MCF 10A (cell line): ENCODE measurements at regions not wholly inside any gene's neighbourhood (a gene's known extent, or its start where the extent isn't known, plus 50 kb on each side); places are given as distances from the start of the nearest gene placed in this dataset.

ENCODE experiments used
- BruUV-seq: library from RNA; stranded (reverse); fragments of 400-500 nt; replicated peaks from 2 replicates; lab custom pipeline; 2021; lab: Mats Ljungman, UMichigan
- CTCF ChIA-PET: fragments of 300-600 bp; sonication (Branson Sonifier 250); formaldehyde crosslinking; extraction: SDS; loops from one replicate; lab custom pipeline; 2021; ENCODE audit warnings: antibody characterized with exemption, inconsistent platforms; lab: Yijun Ruan, JAX
- POLR2A ChIA-PET: fragments of 300-600, 350-650 bp; sonication (Branson Sonifier 250); formaldehyde crosslinking; extraction: SDS; loops from one replicate; lab custom pipeline; 2020; ENCODE audit warnings: antibody characterized with exemption, inconsistent platforms; lab: Yijun Ruan, JAX
- DNase-seq: peaks from one replicate; pipeline ENCODE4 v3.0.0-alpha.2; 2018; ENCODE audit not compliant: unreplicated experiment
- H3K27ac Mint-ChIP-seq: one replicate; pipeline ENCODE4 v1.8.0; 2022; ENCODE audit warnings: mild to moderate bottlenecking, low read depth, mixed read lengths; ENCODE audit not compliant: unreplicated experiment
- H3K27me3 Mint-ChIP-seq: one replicate; pipeline ENCODE4 v1.8.0; 2022; ENCODE audit warnings: mixed read lengths; ENCODE audit not compliant: insufficient read depth, unreplicated experiment
- H3K36me3 Mint-ChIP-seq: one replicate; pipeline ENCODE4 v1.8.0; 2022; ENCODE audit warnings: mild to moderate bottlenecking, moderate library complexity, mixed read lengths; ENCODE audit not compliant: insufficient read depth, unreplicated experiment
- H3K4me1 Mint-ChIP-seq: one replicate; pipeline ENCODE4 v1.8.0; 2022; ENCODE audit warnings: mixed read lengths; ENCODE audit not compliant: insufficient read depth, unreplicated experiment
- H3K4me3 Mint-ChIP-seq: one replicate; pipeline ENCODE4 v1.8.0; 2022; ENCODE audit warnings: mild to moderate bottlenecking, moderate library complexity, mixed read lengths; ENCODE audit not compliant: unreplicated experiment
- H3K9me3 Mint-ChIP-seq: one replicate; pipeline ENCODE4 v1.8.0; 2022; ENCODE audit warnings: mixed read lengths; ENCODE audit not compliant: unreplicated experiment
- intact Hi-C: fragments of 100-400 bp; cut with micrococcal nuclease; formaldehyde crosslinking; loops from 2 replicates; pipeline ENCODE4 v1.14.1; 2022
- TF ChIP-seq, protein P1 (sequence below): fragments of 200-600 bp; IDR thresholded peaks from one replicate; pipeline ENCODE4 v1.8.0; 2022; ENCODE audit warnings: antibody characterized with exemption, mild to moderate bottlenecking; ENCODE audit not compliant: unreplicated experiment

DNA sequence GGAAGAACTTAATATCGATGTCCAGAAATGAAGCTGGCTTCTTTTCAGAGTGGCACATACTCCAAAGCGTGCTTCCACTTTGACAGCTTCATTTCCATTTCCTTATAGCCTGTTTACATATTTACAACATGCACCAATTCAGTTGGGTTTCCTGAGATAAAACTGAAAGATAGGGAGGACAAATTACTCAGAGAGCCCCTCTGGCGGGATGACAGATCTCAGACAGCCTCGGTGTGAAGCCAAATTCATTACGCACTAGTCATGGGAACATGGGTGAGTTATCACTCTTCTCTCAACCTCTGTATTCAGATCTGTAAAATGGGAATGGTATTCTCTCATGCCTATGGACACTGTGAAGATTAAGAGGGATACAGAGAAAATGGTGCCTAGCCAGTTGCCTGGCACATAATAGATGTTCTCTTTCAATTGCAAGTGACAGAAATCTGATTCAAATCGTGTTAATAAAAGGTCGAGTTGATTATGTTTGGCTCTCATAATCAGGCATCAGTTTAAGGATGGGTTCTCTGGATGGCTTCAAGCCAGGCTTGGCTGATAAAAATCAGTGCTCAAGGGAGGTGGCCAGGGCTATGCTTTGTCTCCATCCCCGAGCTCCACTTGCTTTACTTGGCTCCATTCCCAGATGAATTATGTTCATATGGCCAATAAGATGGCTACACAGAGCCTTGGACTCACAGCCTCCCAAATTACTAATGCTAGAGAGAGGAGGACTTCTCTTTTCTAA is 132.2 kb upstream of the C1QTNF7 start:
- Mint-ChIP-seq H3K4me3 (no peak overlapping the region), H3K9me3 (no peaks in the 10 kb centered on the region), H3K36me3 (no peaks in the 10 kb centered on the region), H3K27me3 (no peaks in the 10 kb centered on the region), H3K27ac (no peak overlapping the region), H3K4me1 (no peaks in the 10 kb centered on the region)
- TF ChIP-seq, protein P1, sequence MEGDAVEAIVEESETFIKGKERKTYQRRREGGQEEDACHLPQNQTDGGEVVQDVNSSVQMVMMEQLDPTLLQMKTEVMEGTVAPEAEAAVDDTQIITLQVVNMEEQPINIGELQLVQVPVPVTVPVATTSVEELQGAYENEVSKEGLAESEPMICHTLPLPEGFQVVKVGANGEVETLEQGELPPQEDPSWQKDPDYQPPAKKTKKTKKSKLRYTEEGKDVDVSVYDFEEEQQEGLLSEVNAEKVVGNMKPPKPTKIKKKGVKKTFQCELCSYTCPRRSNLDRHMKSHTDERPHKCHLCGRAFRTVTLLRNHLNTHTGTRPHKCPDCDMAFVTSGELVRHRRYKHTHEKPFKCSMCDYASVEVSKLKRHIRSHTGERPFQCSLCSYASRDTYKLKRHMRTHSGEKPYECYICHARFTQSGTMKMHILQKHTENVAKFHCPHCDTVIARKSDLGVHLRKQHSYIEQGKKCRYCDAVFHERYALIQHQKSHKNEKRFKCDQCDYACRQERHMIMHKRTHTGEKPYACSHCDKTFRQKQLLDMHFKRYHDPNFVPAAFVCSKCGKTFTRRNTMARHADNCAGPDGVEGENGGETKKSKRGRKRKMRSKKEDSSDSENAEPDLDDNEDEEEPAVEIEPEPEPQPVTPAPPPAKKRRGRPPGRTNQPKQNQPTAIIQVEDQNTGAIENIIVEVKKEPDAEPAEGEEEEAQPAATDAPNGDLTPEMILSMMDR: no peak
- intact Hi-C loops: no loop called here
- no peak for DNase-seq
- ChIA-PET POLR2A (interaction anchor here (0.6 kb wide), 1 partner anchor 11 kb away, joined by 3 read pairs; no protein-coding TSS in a partner anchor), CTCF (interaction anchor here (0.8 kb wide), 1 partner anchor 162 kb away, joined by 4 read pairs; no protein-coding TSS in a partner anchor)
- BruUV-seq: no TSS peak

DNA sequence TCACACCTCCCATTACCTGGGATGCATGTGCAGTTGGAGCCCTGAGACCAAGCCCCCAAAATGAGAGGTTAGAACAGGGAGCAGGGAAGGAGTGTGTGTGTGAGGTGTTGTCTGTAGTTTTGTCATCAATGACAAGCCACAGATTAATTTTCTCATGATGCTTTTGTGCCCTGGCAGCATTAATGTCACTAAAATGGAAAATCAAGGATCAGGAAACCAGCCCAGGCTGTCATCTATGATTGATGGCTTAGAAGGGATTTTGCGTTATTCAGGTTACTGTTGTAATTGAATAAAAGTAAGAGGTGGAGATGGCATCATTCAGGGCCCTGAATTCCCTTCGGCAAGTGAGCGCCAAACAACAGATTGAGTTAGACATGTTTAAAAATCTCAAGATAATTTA is 130.5 kb upstream of the C1QTNF7 start:
- BruUV-seq: no TSS peak
- H3K4me3 Mint-ChIP-seq: no peak overlapping the region
- TF ChIP-seq, protein P1: no peak
- ChIA-PET CTCF (interaction anchor here (0.9 kb wide), 1 partner anchor 148 kb away, joined by 3 read pairs; no protein-coding TSS in a partner anchor), POLR2A (no interaction called here)
- no peaks in the 10 kb centered on the region for H3K36me3 Mint-ChIP-seq
- H3K9me3 Mint-ChIP-seq: no peaks in the 10 kb centered on the region
- no peaks in the 10 kb centered on the region for H3K27me3 Mint-ChIP-seq
- H3K27ac Mint-ChIP-seq: no peak overlapping the region
- no peak for DNase-seq
- H3K4me1 Mint-ChIP-seq: no peaks in the 10 kb centered on the region
- intact Hi-C loops: no loop called here

DNA sequence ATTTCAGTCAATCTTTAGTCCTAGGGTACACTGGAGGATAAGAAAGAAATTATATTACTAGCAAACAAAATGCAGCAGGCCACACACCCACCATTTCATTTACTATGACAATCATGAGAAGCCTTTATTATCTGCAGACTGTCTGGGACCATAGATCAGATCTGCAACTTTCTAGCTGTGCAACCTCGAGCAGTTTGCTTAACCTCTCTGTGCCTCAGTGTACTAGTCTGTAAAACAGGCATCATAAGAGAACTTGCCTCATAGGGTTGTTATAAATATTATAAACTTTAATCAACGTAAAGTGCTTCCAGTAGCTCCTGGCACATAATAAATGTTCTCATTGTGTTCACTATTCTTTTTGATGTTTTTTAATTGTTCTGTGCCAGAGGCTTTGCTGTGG is 128.2 kb upstream of the C1QTNF7 start:
- Mint-ChIP-seq H3K4me1 (peaks cover 8% of the 10 kb centered on the region), H3K36me3 (no peaks in the 10 kb centered on the region), H3K9me3 (no peaks in the 10 kb centered on the region), H3K27me3 (no peaks in the 10 kb centered on the region), H3K27ac (no peak overlapping the region), H3K4me3 (no peak overlapping the region)
- intact Hi-C loops: no loop called here
- TF ChIP-seq, protein P1: no peak
- no peak for DNase-seq
- CTCF ChIA-PET: no interaction called here
- BruUV-seq: no TSS peak
- POLR2A ChIA-PET: interaction anchor here (1.3 kb wide), 1 partner anchor 8 kb away, joined by 3 read pairs; no protein-coding TSS in a partner anchor

DNA sequence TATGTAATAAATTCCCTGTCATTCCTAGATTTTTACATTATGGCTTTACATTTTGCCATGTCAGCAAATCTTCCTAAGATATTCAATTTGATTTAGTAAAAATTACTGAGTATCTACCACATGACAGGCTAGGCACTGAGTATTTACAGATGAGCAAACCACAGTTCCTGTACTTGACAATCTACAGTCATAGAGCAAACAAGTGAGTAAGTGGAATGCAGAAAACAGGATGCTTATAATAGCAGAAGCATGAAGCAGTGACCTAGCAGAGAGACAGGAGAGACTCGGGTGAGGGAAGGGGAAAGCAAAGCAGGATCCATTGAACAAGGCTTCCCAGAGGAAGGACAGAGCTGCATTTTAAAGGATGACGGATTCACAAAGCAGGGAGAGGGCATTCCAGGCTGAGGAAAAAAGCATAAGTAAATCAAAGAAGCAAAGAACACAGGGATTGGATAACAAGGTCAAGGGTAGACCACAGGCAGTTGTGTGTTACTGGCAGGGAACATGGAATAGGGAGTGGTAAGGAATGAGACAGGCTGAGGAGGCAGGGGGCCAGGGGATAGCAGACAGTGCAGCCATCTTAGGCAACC is 124.7 kb upstream of the C1QTNF7 start:
- no peak overlapping the region for H3K4me3 Mint-ChIP-seq
- H3K27me3 Mint-ChIP-seq: no peaks in the 10 kb centered on the region
- TF ChIP-seq, protein P1: no peak
- H3K27ac Mint-ChIP-seq: peak overlapping the region; percentile 7
- H3K4me1 Mint-ChIP-seq: peaks cover 8% of the 10 kb centered on the region
- DNase-seq: no peak
- intact Hi-C loops: no loop called here
- ChIA-PET CTCF (no interaction called here), POLR2A (no interaction called here)
- no peaks in the 10 kb centered on the region for H3K9me3 Mint-ChIP-seq
- no TSS peak for BruUV-seq
- no peaks in the 10 kb centered on the region for H3K36me3 Mint-ChIP-seq
